Loucy (cell line): ENCODE measurements at regions not wholly inside any gene's neighbourhood (a gene's known extent, or its start where the extent isn't known, plus 50 kb on each side); places are given as distances from the start of the nearest gene placed in this dataset.

ENCODE experiments used
- EZH2phosphoT487 ChIP-seq: fragments of 200-600 bp; IDR thresholded peaks from 2 replicates; pipeline ENCODE4 v1.6.1; 2018; ENCODE audit warnings: antibody characterized with exemption, mild to moderate bottlenecking, moderate library complexity, borderline replicate concordance
- TF ChIP-seq, protein P1 (sequence below): fragments of 200-600 bp; sonication (generic); conservative IDR thresholded peaks from 2 replicates; pipeline ENCODE4 v1.5.1; 2014; ENCODE audit warnings: mild to moderate bottlenecking, antibody characterized with exemption, low read length

DNA sequence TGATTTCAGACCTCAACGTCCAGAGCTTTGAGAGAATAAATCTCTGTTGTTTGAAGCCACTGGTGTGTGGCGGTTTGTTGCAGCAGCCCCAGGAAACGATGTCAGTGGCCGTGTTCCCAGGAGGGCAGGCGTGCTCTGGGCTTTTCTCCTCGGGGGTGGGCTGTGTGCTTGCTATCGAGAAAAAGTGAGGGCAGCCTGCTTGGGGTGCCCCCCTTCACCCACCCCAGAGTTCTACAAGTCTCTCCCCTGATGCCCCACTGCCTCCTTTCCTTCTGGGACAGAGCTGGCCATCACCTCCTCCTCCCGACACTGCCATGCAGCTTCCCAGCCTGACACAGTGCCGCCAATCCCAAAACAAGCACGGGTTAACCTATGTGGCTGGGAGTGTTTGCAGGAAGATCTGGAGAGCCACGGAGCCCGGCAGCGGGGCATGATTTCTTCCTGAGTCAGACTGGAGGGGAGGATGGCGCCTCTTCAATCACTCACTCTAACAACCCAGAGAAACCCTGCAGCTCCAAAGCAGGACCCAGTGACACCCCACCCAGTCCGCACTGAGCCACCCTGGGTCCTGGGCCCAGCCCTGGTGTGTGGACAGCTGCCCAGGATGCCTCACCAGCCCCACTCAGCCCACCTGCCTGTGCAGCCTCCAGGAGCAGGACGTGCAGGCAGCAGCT lies 213.7 kb upstream of the RAB6C start:
- TF ChIP-seq, protein P1, sequence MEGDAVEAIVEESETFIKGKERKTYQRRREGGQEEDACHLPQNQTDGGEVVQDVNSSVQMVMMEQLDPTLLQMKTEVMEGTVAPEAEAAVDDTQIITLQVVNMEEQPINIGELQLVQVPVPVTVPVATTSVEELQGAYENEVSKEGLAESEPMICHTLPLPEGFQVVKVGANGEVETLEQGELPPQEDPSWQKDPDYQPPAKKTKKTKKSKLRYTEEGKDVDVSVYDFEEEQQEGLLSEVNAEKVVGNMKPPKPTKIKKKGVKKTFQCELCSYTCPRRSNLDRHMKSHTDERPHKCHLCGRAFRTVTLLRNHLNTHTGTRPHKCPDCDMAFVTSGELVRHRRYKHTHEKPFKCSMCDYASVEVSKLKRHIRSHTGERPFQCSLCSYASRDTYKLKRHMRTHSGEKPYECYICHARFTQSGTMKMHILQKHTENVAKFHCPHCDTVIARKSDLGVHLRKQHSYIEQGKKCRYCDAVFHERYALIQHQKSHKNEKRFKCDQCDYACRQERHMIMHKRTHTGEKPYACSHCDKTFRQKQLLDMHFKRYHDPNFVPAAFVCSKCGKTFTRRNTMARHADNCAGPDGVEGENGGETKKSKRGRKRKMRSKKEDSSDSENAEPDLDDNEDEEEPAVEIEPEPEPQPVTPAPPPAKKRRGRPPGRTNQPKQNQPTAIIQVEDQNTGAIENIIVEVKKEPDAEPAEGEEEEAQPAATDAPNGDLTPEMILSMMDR: no peak
- TF ChIP-seq EZH2phosphoT487: no peak
